ENCODE measurements at regions not wholly inside any gene's neighbourhood (a gene's known extent, or its start where the extent isn't known, plus 50 kb on each side); places are given as distances from the start of the nearest gene placed in this dataset.
"Not testable (repeated sequence)": the region's sequence is repeated elsewhere in the genome, so short reads cannot be mapped to it uniquely, and the experiment has no call there.

DNA sequence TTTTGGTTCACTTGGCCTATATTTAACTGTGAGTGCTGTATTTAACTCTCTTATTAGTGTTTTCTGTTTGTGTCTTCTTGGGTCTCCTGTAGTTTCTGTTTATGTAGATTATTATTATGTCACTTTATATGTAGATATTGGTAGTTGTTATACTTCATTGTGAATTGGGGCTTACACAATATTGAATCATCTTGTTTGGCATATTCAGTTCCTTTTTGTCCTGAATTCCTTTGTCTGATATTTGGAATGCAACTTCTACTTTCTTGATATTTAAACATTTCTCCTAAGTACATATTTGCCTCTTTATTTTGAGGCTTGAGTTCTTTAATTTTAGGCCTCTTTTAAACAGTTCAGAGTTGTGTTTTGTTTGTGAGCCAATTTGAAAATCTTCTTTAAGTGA, 544.8 kb upstream of the ADGRL3 start:
- TF ChIP-seq GATA1 (IDR thresholded peaks at IDR 0.05; ENCODE audit: low read depth, low read length) (no peak), POLR2A (IDR thresholded peaks at IDR 0.05; ENCODE audit: low read length) (no peak)
- no peak for DNase-seq

DNA sequence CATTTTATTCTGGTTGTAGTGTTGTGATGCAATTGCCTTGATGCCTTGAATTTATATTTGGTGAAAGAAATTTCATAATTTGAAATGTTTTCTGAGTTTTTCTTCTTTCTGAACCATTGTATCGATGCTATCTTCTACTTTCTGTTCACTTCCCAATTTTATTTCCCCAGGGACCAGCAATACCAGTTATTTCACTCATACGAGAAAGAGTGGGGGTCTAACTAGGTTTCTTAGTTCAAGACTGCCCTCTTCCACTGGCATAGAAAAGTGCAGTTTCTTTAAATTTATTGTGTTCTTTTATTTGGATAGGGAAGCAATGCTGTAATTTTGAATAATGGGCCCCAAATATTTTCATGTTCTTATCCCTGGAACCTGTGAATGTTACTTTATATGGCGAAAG, 544.0 kb upstream of the ADGRL3 start:
- no peak for DNase-seq
- TF ChIP-seq POLR2A (IDR thresholded peaks at IDR 0.05; ENCODE audit: low read length) (no peak), GATA1 (IDR thresholded peaks at IDR 0.05; ENCODE audit: low read depth, low read length) (no peak)

DNA sequence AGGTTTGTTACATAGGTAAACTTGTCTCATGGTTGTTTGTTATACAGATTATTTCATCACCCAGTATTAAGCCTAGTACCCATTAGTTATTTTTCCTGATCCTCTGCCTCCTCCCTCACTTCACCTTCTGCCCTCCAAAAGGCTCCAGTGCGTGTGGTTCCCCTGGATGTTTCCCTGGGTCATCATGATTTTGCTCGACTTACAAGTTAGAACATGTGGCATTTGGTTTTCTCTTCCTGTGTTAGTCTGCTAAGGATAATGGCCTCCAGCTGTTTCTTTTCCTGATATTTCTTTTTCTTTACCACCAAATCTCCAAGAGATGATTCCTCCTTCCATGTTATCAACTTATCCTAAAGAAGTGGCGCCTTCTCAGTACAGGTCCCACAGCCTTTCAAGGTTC, 543.1 kb upstream of the ADGRL3 start:
- DNase-seq, result no peak
- TF ChIP-seq POLR2A (IDR thresholded peaks at IDR 0.05; ENCODE audit: low read length) (no peak), GATA1 (IDR thresholded peaks at IDR 0.05; ENCODE audit: low read depth, low read length) (no peak)

GRCh38 chr4:60657807-60658206, 542.3 kb upstream of the ADGRL3 start:
- no peak for DNase-seq
- TF ChIP-seq POLR2A (IDR thresholded peaks at IDR 0.05; ENCODE audit: low read length), result no peak

DNA sequence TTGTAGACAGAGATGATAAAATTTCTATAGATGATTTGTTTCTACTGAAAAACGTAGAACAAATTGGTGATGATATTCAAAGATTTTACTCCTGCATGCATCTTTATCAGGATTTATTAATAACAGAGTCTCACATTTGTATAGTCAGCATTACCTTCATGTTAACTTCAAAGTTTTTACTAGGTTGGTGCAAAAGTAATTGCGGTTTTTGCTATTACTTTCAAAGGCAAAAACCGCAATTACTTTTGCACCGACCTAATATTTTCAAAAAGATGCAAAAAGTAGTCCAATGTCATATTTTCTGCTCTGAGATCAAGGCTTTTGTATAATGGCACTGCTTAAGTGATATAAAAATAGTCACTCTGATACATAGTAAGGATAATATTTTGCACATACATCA, 536.4 kb upstream of the ADGRL3 start:
- DNase-seq, result no peak
- no peak for TF ChIP-seq POLR2A (IDR thresholded peaks at IDR 0.05; ENCODE audit: low read length)

DNA sequence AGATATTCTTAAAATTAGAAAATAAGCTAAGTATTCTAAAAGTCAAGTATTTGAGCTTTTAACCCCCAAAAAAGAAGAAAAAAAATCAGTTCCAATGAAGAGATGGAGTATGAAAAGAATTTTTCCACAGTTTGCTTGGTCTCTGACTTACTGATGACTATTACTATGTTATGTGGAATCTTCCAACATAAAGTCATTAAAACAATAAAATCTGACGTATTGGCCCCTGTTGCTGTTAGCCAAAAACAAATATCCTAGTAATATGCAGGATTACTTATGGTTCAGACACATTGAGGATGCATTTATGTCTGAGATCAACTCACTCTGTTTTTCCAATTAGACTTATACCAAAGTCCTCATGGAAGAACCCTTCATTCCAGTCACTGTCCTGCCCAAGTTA, 517.2 kb upstream of the ADGRL3 start:
- TF ChIP-seq GATA1 (IDR thresholded peaks at IDR 0.05; ENCODE audit: low read depth, low read length) (no peak), POLR2A (IDR thresholded peaks at IDR 0.05; ENCODE audit: low read length) (no peak)
- no peak for DNase-seq

GRCh38 chr4:60683357-60683756, 516.8 kb upstream of the ADGRL3 start:
- no peak for DNase-seq
- TF ChIP-seq POLR2A (IDR thresholded peaks at IDR 0.05; ENCODE audit: low read length) (no peak), GATA1 (IDR thresholded peaks at IDR 0.05; ENCODE audit: low read depth, low read length) (no peak)

- DNase-seq, result no peak
- no peak for TF ChIP-seq POLR2A (IDR thresholded peaks at IDR 0.05; ENCODE audit: low read length)
- no peak for TF ChIP-seq GATA1 (IDR thresholded peaks at IDR 0.05; ENCODE audit: low read depth, low read length)
Observed at GRCh38 chr4:60683973-60684372, 516.2 kb upstream of the ADGRL3 start.

DNA sequence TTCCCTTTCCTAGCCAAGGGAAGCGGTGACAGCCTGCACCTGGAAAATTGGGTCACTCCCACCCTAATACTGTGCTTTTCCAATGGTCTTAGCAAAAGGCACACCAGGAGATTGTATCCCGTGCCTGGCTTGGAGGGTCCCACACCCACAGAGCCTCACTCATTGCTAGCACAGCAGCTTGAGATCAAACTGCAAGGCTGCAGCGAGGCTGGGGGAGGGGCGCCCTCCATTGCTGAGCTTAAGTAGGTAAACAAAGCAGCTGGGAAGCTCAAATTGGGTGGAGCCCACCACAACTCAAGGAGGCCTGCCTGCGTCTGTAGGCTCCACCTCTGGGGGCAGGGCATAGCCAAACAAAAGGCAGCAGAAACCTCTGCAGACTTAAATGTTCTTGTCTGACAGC, 504.1 kb upstream of the ADGRL3 start:
- not testable (repeated sequence) for DNase-seq

- no peak for DNase-seq
- no peak for TF ChIP-seq GATA1 (IDR thresholded peaks at IDR 0.05; ENCODE audit: low read depth, low read length)
- TF ChIP-seq POLR2A (IDR thresholded peaks at IDR 0.05; ENCODE audit: low read length), result no peak
Observed at GRCh38 chr4:60709061-60709460, 491.1 kb upstream of the ADGRL3 start.

DNA sequence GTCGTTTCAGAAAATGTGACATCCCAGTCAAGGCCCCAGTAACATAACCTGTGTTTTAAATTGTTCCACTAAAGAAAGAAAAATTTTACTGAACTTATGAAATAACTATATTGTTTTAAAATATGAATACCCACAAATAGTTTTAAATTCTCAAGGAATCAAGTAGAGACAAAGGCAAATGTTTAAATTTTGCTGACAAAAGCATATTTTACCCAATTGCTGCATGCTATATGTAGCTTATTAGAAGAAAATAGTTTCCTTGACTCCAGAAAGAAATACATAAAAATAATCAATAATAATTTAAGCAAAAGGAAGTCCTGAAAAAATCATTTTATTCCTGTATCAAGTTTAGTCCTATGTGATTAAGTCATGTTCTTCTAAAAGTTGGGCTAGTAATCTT, 481.3 kb upstream of the ADGRL3 start:
- DNase-seq, result no peak
- TF ChIP-seq POLR2A (IDR thresholded peaks at IDR 0.05; ENCODE audit: low read length), result no peak
- TF ChIP-seq GATA1 (IDR thresholded peaks at IDR 0.05; ENCODE audit: low read depth, low read length), result no peak

- no peak for DNase-seq
Observed at GRCh38 chr4:60721685-60722084, 478.4 kb upstream of the ADGRL3 start.

DNA sequence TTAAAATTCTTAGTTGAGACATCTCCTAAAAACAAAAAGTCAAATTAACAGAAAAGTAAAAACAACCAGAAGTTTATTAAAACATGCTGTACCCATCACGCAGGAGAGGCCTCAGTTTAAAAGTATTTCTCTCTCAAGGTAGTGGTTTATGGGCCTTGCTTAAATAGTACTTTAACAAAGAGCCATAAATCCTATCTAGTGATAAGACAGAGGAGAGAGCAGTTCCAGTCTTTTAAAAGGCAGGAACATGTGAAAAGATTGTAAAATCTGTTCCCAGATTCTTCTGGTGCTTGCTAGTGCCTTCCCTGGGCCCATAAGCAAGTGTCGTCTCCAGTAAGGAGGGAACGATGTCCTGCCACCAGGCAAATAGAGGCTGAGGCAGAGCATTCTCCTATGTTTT, 476.3 kb upstream of the ADGRL3 start:
- TF ChIP-seq POLR2A (IDR thresholded peaks at IDR 0.05; ENCODE audit: low read length) (no peak), GATA1 (IDR thresholded peaks at IDR 0.05; ENCODE audit: low read depth, low read length) (no peak)
- DNase-seq, result no peak

More at GRCh38 chr4:60721685-60722084, 478.4 kb upstream of the ADGRL3 start:
- TF ChIP-seq POLR2A (IDR thresholded peaks at IDR 0.05; ENCODE audit: low read length), result no peak
- TF ChIP-seq GATA1 (IDR thresholded peaks at IDR 0.05; ENCODE audit: low read depth, low read length), result no peak

DNA sequence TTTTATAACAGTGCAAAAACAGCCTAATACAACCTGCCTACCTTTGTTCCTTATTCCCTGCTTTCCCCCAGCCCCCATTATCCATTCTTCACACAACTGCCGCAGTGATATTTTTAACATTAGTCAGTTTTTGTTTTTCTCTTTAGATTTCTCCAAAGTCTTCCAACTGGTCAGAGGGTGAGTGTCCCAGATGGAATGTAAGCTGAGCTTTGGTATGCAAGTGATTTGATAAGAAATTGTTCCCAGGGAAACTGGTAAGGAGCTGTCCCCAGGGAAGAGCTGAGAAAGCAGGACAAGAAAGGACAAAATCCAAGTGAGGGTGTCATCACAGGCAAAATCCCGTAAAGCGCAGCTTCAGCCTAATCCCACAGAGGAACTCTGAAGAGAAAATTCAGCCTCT, 475.5 kb upstream of the ADGRL3 start:
- TF ChIP-seq POLR2A (IDR thresholded peaks at IDR 0.05; ENCODE audit: low read length), result no peak
- TF ChIP-seq GATA1 (IDR thresholded peaks at IDR 0.05; ENCODE audit: low read depth, low read length), result no peak
- DNase-seq, result no peak

DNA sequence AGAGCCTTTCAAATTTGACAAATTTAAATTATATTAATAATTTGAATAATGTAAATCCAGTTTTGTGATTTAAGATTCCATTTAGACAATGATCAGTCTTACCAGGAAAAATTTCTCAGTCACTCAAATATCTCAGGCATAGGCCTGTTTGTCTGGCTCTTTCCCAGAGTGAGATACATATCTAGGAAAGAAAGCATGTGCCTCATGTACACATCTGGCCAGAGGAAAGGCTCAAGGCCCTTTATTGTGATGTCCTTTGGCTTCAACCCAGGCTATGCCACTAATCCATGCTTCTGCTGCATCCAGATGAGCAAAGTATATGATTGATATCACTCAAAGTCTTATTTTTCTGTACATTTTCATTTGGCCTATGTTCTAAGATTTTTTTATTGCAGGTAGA, 473.3 kb upstream of the ADGRL3 start:
- TF ChIP-seq GATA1 (IDR thresholded peaks at IDR 0.05; ENCODE audit: low read depth, low read length) (no peak), POLR2A (IDR thresholded peaks at IDR 0.05; ENCODE audit: low read length) (no peak)
- DNase-seq, result no peak

DNA sequence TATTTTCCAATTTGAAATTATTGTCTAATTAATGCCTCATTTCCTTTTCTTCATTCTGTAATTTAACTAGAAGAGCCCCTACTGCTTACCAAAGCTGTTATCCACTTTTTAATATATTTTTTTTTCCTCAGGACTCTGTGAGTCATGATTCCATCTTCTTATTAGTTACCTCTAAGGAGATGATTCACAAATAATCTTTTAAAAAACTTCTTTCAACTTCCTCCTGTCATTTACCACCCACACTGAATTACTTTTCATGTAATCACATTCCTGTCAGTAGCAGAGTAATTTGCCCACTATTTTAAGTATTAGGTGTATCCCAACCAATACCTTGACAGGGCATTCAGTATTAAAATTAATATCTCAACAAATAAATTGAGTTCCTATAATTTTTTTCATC, 470.9 kb upstream of the ADGRL3 start:
- no peak for DNase-seq
- TF ChIP-seq POLR2A (IDR thresholded peaks at IDR 0.05; ENCODE audit: low read length) (no peak), GATA1 (IDR thresholded peaks at IDR 0.05; ENCODE audit: low read depth, low read length) (no peak)

DNA sequence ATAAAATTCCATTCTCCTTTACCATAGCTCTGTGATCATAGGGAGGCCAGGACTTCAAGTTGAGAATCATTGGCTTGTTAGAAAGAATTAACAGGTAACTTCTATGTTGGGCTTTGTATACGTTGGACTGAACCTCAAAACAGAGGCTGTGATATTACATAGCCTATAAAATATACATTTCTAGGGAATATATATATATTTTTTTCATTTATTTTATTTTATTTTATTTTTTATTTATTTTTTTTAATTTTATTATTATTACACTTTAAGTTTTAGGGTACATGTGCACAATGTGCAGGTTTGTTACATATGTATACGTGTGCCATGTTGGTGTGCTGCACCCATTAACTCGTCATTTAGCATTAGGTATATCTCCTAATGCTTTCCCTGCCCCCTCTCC, 470.4 kb upstream of the ADGRL3 start:
- not testable (repeated sequence) for DNase-seq

All from erythroblast (primary cell).